HEK293 (cell line): ENCODE measurements at regions not wholly inside any gene's neighbourhood (a gene's known extent, or its start where the extent isn't known, plus 50 kb on each side); places are given as distances from the start of the nearest gene placed in this dataset.
"Not testable (repeated sequence)": the region's sequence is repeated elsewhere in the genome, so short reads cannot be mapped to it uniquely, and the experiment has no call there.

Source experiments
- CTCF ChIA-PET: fragments of 350-600 bp; formaldehyde crosslinking; extraction: SDS; loops from one replicate; lab custom pipeline; 2021; ENCODE audit warnings: antibody characterized with exemption; lab: Yijun Ruan, JAX
- POLR2A ChIA-PET: fragments of 300-600 bp; formaldehyde crosslinking; extraction: SDS; loops from one replicate; lab custom pipeline; 2020; ENCODE audit warnings: antibody characterized with exemption, inconsistent platforms; lab: Yijun Ruan, JAX
- H3K27ac ChIP-seq: fragments of 200-500 bp; sonication (Bioruptor generic); 2 replicates; pipeline ENCODE4 v1.5.1; 2014; ENCODE audit warnings: low read depth, low read length, control low read depth, inconsistent platforms; ENCODE audit errors: extremely low read depth
- H3K36me3 ChIP-seq, 2 experiments: fragments of 200-500 bp in 1 of 2; sonication (Bioruptor generic) in 1 of 2; 1 replicate in 1 of 2; 2 replicates in 1 of 2; pipeline ENCODE4 v1.5.1; 2014 to 2017; ENCODE audit warnings: inconsistent platforms in 2 of 2, low read length in 2 of 2; ENCODE audit not compliant: control insufficient read depth in 2 of 2, insufficient read depth in 1 of 2
- H3K4me1 ChIP-seq: fragments of 200-500 bp; sonication (Bioruptor generic); 2 replicates; pipeline ENCODE4 v1.5.1; 2014; ENCODE audit warnings: mild to moderate bottlenecking, low read length, inconsistent platforms; ENCODE audit not compliant: control insufficient read depth, insufficient read depth
- H3K4me3 ChIP-seq: 2 replicates; pipeline ENCODE4 v1.5.1; 2011; ENCODE audit warnings: low read depth, mild to moderate bottlenecking, control low read depth, low read length, moderate library complexity
- H3K9me3 ChIP-seq: fragments of 200-500 bp; sonication (Bioruptor generic); 2 replicates; pipeline ENCODE4 v1.5.1; 2014; ENCODE audit warnings: low read depth, low read length, inconsistent platforms; ENCODE audit not compliant: control insufficient read depth, insufficient read depth
- BCL11B ChIP-seq: fragments of 450-650 bp; formaldehyde crosslinking; IDR thresholded peaks from 2 replicates; pipeline ENCODE4 v1.5.1; 2016; ENCODE audit warnings: low read depth, missing biosample characterization, missing genetic modification characterization
- EGR2 ChIP-seq: fragments of 450-650 bp; formaldehyde crosslinking; IDR thresholded peaks from 2 replicates; pipeline ENCODE4 v1.5.1; 2016; ENCODE audit warnings: low read depth, missing biosample characterization, missing genetic modification characterization
- GLI2 ChIP-seq: fragments of 450-650 bp; formaldehyde crosslinking; IDR thresholded peaks from 2 replicates; pipeline ENCODE4; 2017; ENCODE audit warnings: missing biosample characterization, missing genetic modification characterization, low read depth, borderline replicate concordance
- PRDM1 ChIP-seq: fragments of 450-650 bp; formaldehyde crosslinking; IDR thresholded peaks from 2 replicates; pipeline ENCODE4; 2016; ENCODE audit warnings: missing biosample characterization, missing genetic modification characterization
- SCRT1 ChIP-seq: fragments of 450-650 bp; formaldehyde crosslinking; IDR thresholded peaks from 2 replicates; pipeline ENCODE4 v1.5.1; 2016; ENCODE audit warnings: missing biosample characterization, missing genetic modification characterization, borderline replicate concordance
- ZBTB17 ChIP-seq: fragments of 450-650 bp; formaldehyde crosslinking; IDR thresholded peaks from 2 replicates; pipeline ENCODE4 v1.5.1; 2016; ENCODE audit warnings: missing biosample characterization, missing genetic modification characterization
- ZIC2 ChIP-seq: fragments of 450-650 bp; formaldehyde crosslinking; IDR thresholded peaks from 2 replicates; pipeline ENCODE4 v1.5.1; 2016; ENCODE audit warnings: missing biosample characterization, missing genetic modification characterization
- ZNF146 ChIP-seq: fragments of 450-650 bp; formaldehyde crosslinking; IDR thresholded peaks from 2 replicates; pipeline ENCODE4 v1.5.1; 2016; ENCODE audit warnings: missing biosample characterization, missing genetic modification characterization
- ZNF169 ChIP-seq: fragments of 450-650 bp; formaldehyde crosslinking; IDR thresholded peaks from 2 replicates; pipeline ENCODE4 v1.5.1; 2016; ENCODE audit warnings: missing biosample characterization, missing genetic modification characterization
- ZNF184 ChIP-seq: fragments of 450-650 bp; IDR thresholded peaks from 2 replicates; pipeline ENCODE4 v1.5.1; 2018; ENCODE audit warnings: missing biosample characterization, mild to moderate bottlenecking, missing genetic modification characterization
- ZNF311 ChIP-seq: fragments of 450-650 bp; formaldehyde crosslinking; IDR thresholded peaks from 2 replicates; pipeline ENCODE4 v1.5.1; 2017; ENCODE audit warnings: missing biosample characterization, missing genetic modification characterization, borderline replicate concordance
- ZNF391 ChIP-seq: fragments of 450-650 bp; formaldehyde crosslinking; IDR thresholded peaks from 2 replicates; pipeline ENCODE4 v1.5.1; 2016; ENCODE audit warnings: low read depth, missing biosample characterization, missing genetic modification characterization, borderline replicate concordance
- ZNF513 ChIP-seq: fragments of 450-650 bp; IDR thresholded peaks from 2 replicates; pipeline ENCODE4 v1.5.1; 2018; ENCODE audit warnings: missing biosample characterization, missing genetic modification characterization
- ZNF585B ChIP-seq: fragments of 450-650 bp; formaldehyde crosslinking; IDR thresholded peaks from 2 replicates; pipeline ENCODE4 v1.5.1; 2016; ENCODE audit warnings: missing biosample characterization, missing genetic modification characterization
- ZNF621 ChIP-seq: fragments of 450-650 bp; formaldehyde crosslinking; IDR thresholded peaks from 2 replicates; pipeline ENCODE4 v1.5.1; 2017; ENCODE audit warnings: missing biosample characterization, missing genetic modification characterization
- ZNF664 ChIP-seq: fragments of 450-650 bp; formaldehyde crosslinking; IDR thresholded peaks from 2 replicates; pipeline ENCODE4 v1.5.1; 2016; ENCODE audit warnings: missing biosample characterization, missing genetic modification characterization
- ZNF785 ChIP-seq: fragments of 450-650 bp; formaldehyde crosslinking; IDR thresholded peaks from 2 replicates; pipeline ENCODE4 v1.5.1; 2016; ENCODE audit warnings: missing biosample characterization, missing genetic modification characterization
- ZNF791 ChIP-seq: fragments of 450-650 bp; formaldehyde crosslinking; IDR thresholded peaks from 2 replicates; pipeline ENCODE4 v1.5.1; 2016; ENCODE audit warnings: missing biosample characterization, missing genetic modification characterization
- ZSCAN16 ChIP-seq: fragments of 450-650 bp; formaldehyde crosslinking; IDR thresholded peaks from 2 replicates; pipeline ENCODE4 v1.5.1; 2016; ENCODE audit warnings: missing biosample characterization, missing genetic modification characterization

- H3K4me1 ChIP-seq, H3K4me3 ChIP-seq, CTCF ChIA-PET, H3K9me3 ChIP-seq, POLR2A ChIA-PET, H3K27ac ChIP-seq, H3K36me3 ChIP-seq: not testable (repeated sequence)
- TF ChIP-seq ZNF146 (tag by site-specific recombination): peak; percentile 93
These were observed 74.8 kb downstream of the RMI2 start for GRCh38 chr16:11420067-11420466.

GRCh38 chr16:11420895-11421294 lies 75.6 kb downstream of the RMI2 start:
- CTCF ChIA-PET: no interaction called here

DNA sequence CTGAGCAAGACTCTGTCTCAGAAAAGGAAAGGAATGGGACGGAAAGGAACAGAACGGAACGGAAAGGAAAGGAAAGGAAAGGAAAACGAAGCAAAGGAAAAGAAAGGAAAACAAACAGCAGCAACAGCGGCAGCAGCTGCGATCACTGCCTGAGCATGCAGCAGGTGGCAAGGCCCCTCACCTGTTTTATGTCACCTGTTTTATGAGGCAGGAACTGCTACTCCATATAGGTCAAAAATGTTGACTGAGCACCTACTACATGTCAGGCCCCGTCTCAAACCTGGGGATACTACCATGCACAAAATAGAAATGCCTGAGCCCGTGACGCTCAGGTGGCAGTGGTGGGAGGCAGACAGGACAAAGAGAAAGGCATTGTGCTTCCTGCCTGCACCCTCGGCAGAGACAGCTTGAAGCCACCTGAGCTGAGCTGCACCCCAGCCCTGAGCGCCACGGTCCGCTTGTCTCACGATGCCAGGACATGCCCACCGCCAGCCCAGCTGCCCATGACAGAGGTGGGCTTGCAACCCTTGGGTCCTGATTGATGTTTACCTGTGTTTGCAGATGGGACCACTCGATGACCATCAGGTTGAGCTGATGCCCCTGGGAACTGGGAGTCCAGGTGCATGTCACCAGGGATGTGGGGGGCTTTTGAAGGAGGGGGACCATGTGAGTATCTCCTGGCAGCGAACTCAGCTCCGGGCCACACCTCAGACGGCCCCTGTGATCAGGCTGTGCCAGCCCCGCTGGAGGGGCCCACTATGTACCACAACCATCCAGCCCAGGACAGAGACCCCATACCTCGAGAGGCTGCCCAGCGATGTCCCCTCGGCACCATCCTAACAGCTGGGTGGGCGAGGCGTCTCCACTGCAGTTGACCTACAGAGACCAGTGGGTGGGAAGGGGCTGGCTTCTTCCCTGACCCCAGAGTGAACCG lies 77.4 kb downstream of the RMI2 start:
- no peak overlapping the region for H3K4me3 ChIP-seq
- ChIA-PET POLR2A (no interaction called here), CTCF (interaction anchor here (0.9 kb wide), 1 partner anchor 16 kb away, joined by 3 read pairs; no protein-coding TSS in a partner anchor)
- TF ChIP-seq ZSCAN16: peak; percentile 94
- TF ChIP-seq ZNF513 (tag by site-specific recombination): no peak
- peak; percentile 95 for TF ChIP-seq ZIC2 (tag by site-specific recombination)
- peak; percentile 91 for TF ChIP-seq ZNF664 (tag by site-specific recombination)
- peak; percentile 67 for TF ChIP-seq PRDM1 (tag by site-specific recombination)
- TF ChIP-seq ZBTB17: no peak
- no peaks in the 10 kb centered on the region for H3K4me1 ChIP-seq
- no peak overlapping the region for H3K27ac ChIP-seq
- no peaks in the 10 kb centered on the region for H3K36me3 ChIP-seq
- no peaks in the 10 kb centered on the region for H3K9me3 ChIP-seq

More at GRCh38 chr16:11420895-11421294, 75.6 kb downstream of the RMI2 start:
- no peaks in the 10 kb centered on the region for H3K9me3 ChIP-seq
- H3K4me1 ChIP-seq: no peaks in the 10 kb centered on the region
- no peaks in the 10 kb centered on the region for H3K36me3 ChIP-seq
- TF ChIP-seq ZNF585B (no peak), ZIC2 (tag by site-specific recombination) (peak; percentile 31; the same call in 1 of the 2 replicates)
- H3K4me3 ChIP-seq: no peak overlapping the region
- POLR2A ChIA-PET: no interaction called here
- no peak overlapping the region for H3K27ac ChIP-seq

GRCh38 chr16:11423315-11424117 lies 78.3 kb downstream of the RMI2 start:
- CTCF ChIA-PET: interaction anchor here (0.9 kb wide), 2 partner anchors 17 to 236 kb away, joined by 3 read pairs; no protein-coding TSS in a partner anchor
- TF ChIP-seq ZNF791 (tag by site-specific recombination) (no peak), EGR2 (tag by site-specific recombination) (no peak), ZNF391 (no peak), ZNF184 (tag by site-specific recombination) (no peak), ZNF146 (tag by site-specific recombination) (no peak), ZNF621 (tag by site-specific recombination) (no peak), ZNF169 (tag by site-specific recombination) (no peak), GLI2 (no peak), ZNF311 (tag by site-specific recombination) (no peak), SCRT1 (tag by site-specific recombination) (no peak), BCL11B (tag by site-specific recombination) (no peak), ZNF785 (tag by site-specific recombination) (no peak)
- H3K36me3 ChIP-seq: no peaks in the 10 kb centered on the region

More at GRCh38 chr16:11423315-11424117, 78.3 kb downstream of the RMI2 start:
- no peaks in the 10 kb centered on the region for H3K9me3 ChIP-seq
- no peak overlapping the region for H3K27ac ChIP-seq
- POLR2A ChIA-PET: no interaction called here
- H3K4me3 ChIP-seq: no peak overlapping the region
- no peaks in the 10 kb centered on the region for H3K4me1 ChIP-seq
